Brain pericyte (primary cell): ENCODE measurements at regions not wholly inside any gene's neighbourhood (a gene's known extent, or its start where the extent isn't known, plus 50 kb on each side); places are given as distances from the start of the nearest gene placed in this dataset.

Experiments used
- DNase-seq: peaks from one replicate; pipeline ENCODE4 v3.0.0-alpha.2; 2012; ENCODE audit warnings: low read depth, low spot score

DNA sequence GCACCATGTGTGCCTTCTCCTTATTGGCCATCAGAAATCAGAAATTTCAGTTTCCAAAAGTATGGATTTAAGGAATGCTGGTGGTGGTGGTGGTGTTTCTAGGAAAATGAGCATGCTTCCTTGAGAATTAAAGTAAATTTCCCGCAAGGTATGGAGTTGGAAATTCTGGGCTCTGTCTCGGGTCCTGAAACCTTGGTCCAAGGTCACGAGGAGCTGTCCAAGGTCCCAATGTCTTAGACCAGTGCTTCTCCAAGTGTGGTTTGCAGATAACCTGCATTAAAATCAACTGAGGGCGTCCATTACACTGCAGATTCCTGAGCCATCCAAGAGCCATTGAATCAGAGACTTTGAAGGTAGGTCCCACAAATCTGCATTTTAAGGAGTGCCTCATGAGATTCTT is 210.9 kb upstream of the PKDCC start:
- no peak for DNase-seq

GRCh38 chr2:41837610-41838009 is 210.2 kb upstream of the PKDCC start:
- DNase-seq, result no peak

DNA sequence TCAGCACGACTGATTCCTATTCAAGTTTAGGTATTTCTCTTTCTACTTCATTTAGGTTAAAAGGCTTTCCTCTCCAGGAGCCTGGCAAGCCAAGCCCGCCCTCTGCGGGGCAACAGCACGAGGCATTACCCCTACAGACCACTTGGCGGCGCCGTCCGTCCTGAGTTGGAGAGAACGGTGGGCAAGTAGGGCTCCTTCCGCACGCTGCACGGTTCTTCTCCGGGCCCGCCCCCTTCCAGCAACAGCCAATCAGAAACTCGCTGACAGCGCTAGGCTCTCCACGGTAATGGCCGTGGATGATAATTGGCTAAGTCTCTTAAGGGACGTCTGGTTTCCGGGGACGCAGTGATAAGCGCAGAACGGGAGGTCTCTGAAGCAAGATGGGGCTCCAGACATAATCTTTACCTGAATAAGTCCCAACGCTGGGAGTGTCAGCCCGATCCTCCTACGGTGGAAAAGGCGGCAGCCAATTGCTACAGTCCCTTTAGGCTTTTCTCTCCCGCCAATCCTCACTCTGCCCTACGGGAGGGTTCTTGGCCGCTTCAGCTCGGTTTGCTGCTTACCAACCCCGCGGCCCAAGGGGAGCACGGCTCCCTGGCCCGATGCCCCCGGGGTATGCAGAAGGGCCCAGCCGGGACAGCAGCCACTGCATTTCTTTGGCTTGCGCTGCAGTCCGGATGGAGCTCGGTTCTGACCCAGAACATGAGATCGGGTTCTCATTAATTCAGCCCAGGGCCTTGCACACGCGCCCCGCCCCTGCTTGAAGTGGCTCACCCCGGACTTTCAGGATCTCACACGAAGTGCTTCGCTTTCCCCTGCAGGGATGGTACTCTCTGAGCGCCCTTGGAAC is 206.9 kb upstream of the PKDCC start:
- peak; percentile 92 for DNase-seq

- no peak for DNase-seq
Measured at GRCh38 chr2:41846962-41847361, 200.9 kb upstream of the PKDCC start.

- DNase-seq, result no peak
Measured at GRCh38 chr2:41847744-41848441, 199.9 kb upstream of the PKDCC start.

DNA sequence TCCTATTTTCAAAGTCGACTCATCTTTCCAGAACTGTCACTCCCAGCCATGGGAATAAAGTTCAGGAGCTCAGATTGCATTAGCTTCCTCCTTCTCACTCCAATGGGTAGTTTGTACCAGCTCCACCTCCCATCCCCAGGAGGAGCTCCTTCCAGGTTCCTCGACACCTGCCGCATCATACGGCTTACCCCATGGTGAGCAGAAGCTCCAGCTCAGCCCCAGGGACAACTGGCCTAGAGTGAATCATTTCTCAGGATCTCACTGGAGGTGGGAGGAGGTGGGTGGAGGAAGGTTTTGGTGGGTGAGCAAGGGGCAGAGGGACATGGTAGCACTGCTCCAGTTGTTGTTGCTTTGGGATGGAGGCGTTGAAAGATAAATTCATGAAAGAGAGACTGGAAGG is 196.3 kb upstream of the PKDCC start:
- DNase-seq, result no peak

DNA sequence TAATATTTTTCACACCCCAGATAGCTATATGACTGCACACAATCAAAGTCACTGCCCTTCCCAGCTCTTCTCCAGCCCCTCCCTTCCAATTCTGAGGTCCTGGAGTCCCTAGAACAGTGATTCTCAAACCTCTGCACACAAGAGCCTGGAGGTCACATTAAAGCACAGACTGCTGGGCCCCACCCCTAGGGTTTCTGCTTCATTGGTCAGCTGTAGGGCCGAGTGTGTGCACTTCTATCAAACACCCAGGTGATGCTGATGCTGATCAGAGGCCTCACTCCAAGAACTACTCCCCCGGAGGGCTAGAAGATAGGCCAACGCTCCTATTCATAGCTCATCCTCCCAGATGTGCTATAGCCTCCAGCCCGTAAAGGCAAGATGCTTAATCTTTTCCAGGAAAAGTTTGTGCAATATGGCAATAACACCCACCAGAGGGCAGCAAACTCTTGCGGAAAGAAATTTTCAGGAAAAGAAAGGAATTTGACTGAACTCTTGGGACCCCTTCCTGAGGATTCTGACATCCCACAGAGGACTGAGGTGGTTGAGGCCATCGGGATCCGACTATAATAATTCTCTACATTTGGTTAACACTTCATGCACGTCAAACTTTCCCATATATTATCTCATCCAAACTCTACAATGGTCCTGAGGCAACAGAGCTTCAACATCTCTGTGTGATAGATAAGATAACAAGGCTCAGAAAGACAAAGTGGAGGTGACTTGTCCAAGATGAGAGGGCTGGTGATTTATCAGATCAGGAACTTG is 194.2 kb upstream of the PKDCC start:
- no peak for DNase-seq

DNA sequence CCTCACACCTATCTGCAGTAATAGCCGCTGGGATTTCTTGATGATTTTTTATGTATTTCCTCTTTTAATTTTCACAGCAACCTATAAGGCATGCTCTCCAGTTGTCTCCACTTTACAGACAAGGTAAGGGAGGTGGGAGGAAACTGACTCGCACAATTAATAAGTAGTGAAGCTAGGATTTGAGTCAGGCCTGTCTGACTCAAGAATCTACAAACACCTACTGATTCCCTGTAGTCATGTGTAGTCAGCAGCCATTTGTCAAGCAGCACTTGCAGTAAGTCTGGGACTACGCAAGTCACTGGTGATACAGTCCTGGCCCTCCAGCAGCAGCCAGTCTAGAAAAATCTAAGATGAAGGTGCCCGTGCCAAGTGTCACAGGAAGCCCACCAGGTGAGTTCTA is 193.6 kb upstream of the PKDCC start:
- no peak for DNase-seq

DNA sequence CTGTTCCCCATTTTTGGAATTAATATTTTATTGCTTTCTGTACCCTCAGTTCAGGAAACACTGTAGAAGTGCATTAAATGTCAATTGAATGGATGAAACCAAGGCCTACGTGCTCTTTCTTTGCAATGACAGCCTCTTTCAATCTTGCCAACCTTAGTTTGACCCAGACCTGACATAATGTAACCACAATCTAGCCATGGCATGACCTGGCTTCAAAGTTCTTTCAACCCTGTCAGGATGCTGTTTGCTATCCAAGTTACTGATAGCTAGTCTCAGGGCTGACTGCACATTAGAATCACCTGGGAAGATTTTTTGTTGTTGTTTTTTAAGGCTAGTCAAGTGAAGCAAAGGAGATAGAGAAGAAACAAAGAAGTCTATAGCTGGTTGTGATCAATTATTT is 190.9 kb upstream of the PKDCC start:
- no peak for DNase-seq

GRCh38 chr2:41859615-41860514 is 188.0 kb upstream of the PKDCC start:
- DNase-seq, result no peak

- no peak for DNase-seq
Measured at GRCh38 chr2:41863062-41863461, 184.8 kb upstream of the PKDCC start.

- no peak for DNase-seq
Measured at GRCh38 chr2:41865263-41865662, 182.6 kb upstream of the PKDCC start.

GRCh38 chr2:41867553-41867952 is 180.3 kb upstream of the PKDCC start:
- DNase-seq, result no peak

DNA sequence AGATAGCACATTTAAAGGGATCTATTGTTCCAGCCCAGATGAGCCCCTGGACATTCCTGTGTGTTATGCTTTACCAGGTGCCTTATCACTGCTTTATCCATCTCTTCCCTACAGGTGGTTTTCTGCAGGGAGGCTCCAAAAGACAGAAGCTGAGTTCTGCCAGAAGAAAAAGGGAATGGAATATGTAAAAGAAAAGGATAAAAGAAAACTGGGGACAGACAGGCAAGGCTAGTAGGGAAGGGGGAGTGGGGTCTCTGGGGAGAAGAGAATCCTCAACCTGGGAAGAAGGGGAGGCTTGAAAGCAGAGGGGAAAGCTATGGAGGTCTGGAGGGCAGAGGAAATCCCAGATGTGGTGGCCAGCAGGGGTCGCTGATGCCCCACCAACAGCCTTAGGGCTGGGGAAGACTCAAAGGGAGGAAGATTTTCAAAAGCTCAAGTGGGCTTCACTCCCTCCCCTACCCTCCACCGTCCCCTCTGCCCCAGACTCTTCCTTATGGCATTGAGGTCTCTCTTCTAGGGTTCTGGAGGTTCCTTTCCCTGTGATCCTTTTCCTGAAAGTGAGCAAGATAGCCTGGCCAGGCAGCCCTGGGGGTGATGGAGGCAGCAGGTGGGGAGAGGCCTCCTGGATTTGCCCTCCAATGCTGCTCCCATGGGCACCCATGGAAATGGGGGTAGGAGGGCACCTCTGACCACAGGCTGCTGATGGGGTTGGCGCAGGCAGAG is 178.1 kb upstream of the PKDCC start:
- no peak for DNase-seq

DNA sequence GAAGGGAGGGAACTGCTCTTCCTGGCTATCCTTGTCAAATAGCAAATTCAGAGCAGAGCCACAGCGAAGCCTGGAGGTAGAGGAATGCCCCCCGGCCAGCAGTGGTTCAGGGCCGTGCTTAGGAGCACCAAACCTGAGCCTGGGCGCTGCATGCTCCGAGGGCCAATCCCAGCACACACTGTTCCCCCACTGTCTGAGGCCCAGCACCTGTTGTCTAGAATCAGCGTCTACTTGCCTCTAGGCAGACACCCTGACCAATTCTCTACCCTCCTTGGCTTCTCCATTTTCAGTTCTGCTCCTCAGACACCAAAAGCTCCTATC is 177.6 kb upstream of the PKDCC start:
- DNase-seq, result no peak

GRCh38 chr2:41871080-41871479 is 176.7 kb upstream of the PKDCC start:
- DNase-seq, result no peak

DNA sequence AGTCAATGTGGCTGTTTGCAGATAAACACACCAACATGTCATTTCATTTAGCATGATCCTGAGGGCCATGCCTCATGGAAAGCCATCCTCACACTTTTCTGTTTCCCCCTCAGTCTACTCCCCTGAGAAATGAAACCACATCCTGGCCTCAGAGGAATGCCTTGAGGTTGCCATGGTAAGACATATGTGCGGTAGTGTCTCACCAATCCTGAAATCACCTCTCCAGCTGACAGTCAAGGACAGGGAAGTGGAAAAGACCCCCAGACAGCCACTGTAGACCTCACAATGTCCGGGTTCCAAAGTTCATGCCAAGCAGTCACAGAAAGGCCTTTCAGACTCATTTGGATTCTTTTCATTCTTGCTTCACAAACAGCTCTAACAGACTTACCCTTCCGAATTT is 175.2 kb upstream of the PKDCC start:
- DNase-seq, result no peak

GRCh38 chr2:41873102-41874031 is 174.5 kb upstream of the PKDCC start:
- DNase-seq, result no peak

- DNase-seq, result no peak
Measured at GRCh38 chr2:41877114-41877678, 170.6 kb upstream of the PKDCC start.
